Loucy (cell line): ENCODE measurements at regions not wholly inside any gene's neighbourhood (a gene's known extent, or its start where the extent isn't known, plus 50 kb on each side); places are given as distances from the start of the nearest gene placed in this dataset.

Experiments used
- EZH2phosphoT487 ChIP-seq: fragments of 200-600 bp; IDR thresholded peaks from 2 replicates; pipeline ENCODE4 v1.6.1; 2018; ENCODE audit warnings: antibody characterized with exemption, mild to moderate bottlenecking, moderate library complexity, borderline replicate concordance
- TF ChIP-seq, protein P1 (sequence below): fragments of 200-600 bp; sonication (generic); conservative IDR thresholded peaks from 2 replicates; pipeline ENCODE4 v1.5.1; 2014; ENCODE audit warnings: mild to moderate bottlenecking, antibody characterized with exemption, low read length

DNA sequence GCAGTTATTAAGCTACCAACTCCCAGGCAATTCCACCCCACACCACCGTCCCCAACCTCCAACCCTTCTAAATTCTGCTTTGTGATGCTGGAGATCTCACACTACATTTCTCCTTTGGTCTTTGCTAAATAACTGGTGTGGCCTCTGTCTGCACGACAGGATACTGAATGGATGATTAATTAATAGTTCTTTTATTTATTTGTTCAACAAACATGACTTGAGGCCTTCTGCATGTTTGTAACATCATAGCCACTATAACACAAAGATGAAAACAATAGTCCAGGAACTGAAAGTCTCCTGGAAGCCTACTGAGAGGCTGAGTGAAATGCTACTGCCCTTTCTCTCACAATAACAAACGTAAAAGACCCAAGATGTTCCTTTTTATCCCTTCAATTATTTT lies 609.5 kb upstream of the UBE2E2 start:
- TF ChIP-seq, protein P1, sequence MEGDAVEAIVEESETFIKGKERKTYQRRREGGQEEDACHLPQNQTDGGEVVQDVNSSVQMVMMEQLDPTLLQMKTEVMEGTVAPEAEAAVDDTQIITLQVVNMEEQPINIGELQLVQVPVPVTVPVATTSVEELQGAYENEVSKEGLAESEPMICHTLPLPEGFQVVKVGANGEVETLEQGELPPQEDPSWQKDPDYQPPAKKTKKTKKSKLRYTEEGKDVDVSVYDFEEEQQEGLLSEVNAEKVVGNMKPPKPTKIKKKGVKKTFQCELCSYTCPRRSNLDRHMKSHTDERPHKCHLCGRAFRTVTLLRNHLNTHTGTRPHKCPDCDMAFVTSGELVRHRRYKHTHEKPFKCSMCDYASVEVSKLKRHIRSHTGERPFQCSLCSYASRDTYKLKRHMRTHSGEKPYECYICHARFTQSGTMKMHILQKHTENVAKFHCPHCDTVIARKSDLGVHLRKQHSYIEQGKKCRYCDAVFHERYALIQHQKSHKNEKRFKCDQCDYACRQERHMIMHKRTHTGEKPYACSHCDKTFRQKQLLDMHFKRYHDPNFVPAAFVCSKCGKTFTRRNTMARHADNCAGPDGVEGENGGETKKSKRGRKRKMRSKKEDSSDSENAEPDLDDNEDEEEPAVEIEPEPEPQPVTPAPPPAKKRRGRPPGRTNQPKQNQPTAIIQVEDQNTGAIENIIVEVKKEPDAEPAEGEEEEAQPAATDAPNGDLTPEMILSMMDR = no peak
- TF ChIP-seq EZH2phosphoT487 = no peak
